CD1c-positive myeloid dendritic cell (primary cell): ENCODE measurements at regions not wholly inside any gene's neighbourhood (a gene's known extent, or its start where the extent isn't known, plus 50 kb on each side); places are given as distances from the start of the nearest gene placed in this dataset.
A peak's percentile ranks its signal among the peaks of the same experiment; 100 is the strongest.
"Not testable (repeated sequence)": the region's sequence is repeated elsewhere in the genome, so short reads cannot be mapped to it uniquely, and the experiment has no call there.

ENCODE experiments used
- DNase-seq: peaks from one replicate; pipeline ENCODE4 v3.0.0-alpha.2; 2016; ENCODE audit errors: extremely low spot score

- DNase-seq, result not testable (repeated sequence)
Measured at GRCh38 chr5:97234380-97234779, 51.3 kb upstream of the RIOK2 start.

GRCh38 chr5:97242341-97242740 lies 59.3 kb upstream of the RIOK2 start:
- DNase-seq, result no peak

GRCh38 chr5:97243353-97243752 lies 60.3 kb upstream of the RIOK2 start:
- no peak for DNase-seq

- no peak for DNase-seq
Measured at GRCh38 chr5:97245386-97245785, 62.3 kb upstream of the RIOK2 start.

GRCh38 chr5:97250113-97250512 lies 67.1 kb upstream of the RIOK2 start:
- DNase-seq, result no peak

GRCh38 chr5:97266076-97266475 lies 83.0 kb upstream of the RIOK2 start:
- no peak for DNase-seq

GRCh38 chr5:97266576-97266975 lies 83.5 kb upstream of the RIOK2 start:
- no peak for DNase-seq

- DNase-seq, result no peak
Measured at GRCh38 chr5:97267767-97268166, 84.7 kb upstream of the RIOK2 start.

- DNase-seq, result no peak
Measured at GRCh38 chr5:97276474-97277120, 93.5 kb upstream of the RIOK2 start.

- DNase-seq, result no peak
Measured at GRCh38 chr5:97281257-97281656, 98.2 kb upstream of the RIOK2 start.

- peak; percentile 2 for DNase-seq
Measured at GRCh38 chr5:97297063-97297703, 114.1 kb upstream of the RIOK2 start.

- no peak for DNase-seq
Measured at GRCh38 chr5:97297704-97298091, 114.7 kb upstream of the RIOK2 start.

- DNase-seq, result not testable (repeated sequence)
Measured at GRCh38 chr5:97301181-97301580, 118.1 kb upstream of the RIOK2 start.

- DNase-seq, result no peak
Measured at GRCh38 chr5:97338729-97339128, 155.7 kb upstream of the RIOK2 start.

GRCh38 chr5:97355775-97356174 lies 172.7 kb upstream of the RIOK2 start:
- DNase-seq, result no peak

GRCh38 chr5:97363577-97363976 lies 180.5 kb upstream of the RIOK2 start:
- DNase-seq, result no peak

GRCh38 chr5:97364731-97365130 lies 181.7 kb upstream of the RIOK2 start:
- DNase-seq, result no peak

- DNase-seq, result no peak
Measured at GRCh38 chr5:97365163-97365845, 182.3 kb upstream of the RIOK2 start.

- no peak for DNase-seq
Measured at GRCh38 chr5:97365918-97366317, 182.9 kb upstream of the RIOK2 start.

- no peak for DNase-seq
Measured at GRCh38 chr5:97375959-97376358, 192.9 kb upstream of the RIOK2 start.

GRCh38 chr5:97377582-97377981 lies 194.5 kb upstream of the RIOK2 start:
- DNase-seq, result no peak

GRCh38 chr5:97383996-97384395 lies 200.9 kb upstream of the RIOK2 start:
- no peak for DNase-seq

- DNase-seq, result no peak
Measured at GRCh38 chr5:97388794-97389193, 205.7 kb upstream of the RIOK2 start.
